IgD-negative memory B cell (primary cell): ENCODE measurements at regions not wholly inside any gene's neighbourhood (a gene's known extent, or its start where the extent isn't known, plus 50 kb on each side); places are given as distances from the start of the nearest gene placed in this dataset.

Experiments used
- H3K27ac Mint-ChIP-seq, 3 donors: one replicate each; pipeline ENCODE4 v1.8.0; 2020 to 2022; ENCODE audit warnings: mild to moderate bottlenecking in 3 of 3, mixed read lengths in 3 of 3, moderate library complexity in 1 of 3
- H3K27me3 Mint-ChIP-seq: one replicate; pipeline ENCODE4 v1.8.0; 2021; ENCODE audit warnings: mixed read lengths
- H3K36me3 Mint-ChIP-seq: one replicate; pipeline ENCODE4 v1.8.0; 2020; ENCODE audit warnings: mild to moderate bottlenecking, mixed read lengths
- H3K4me1 Mint-ChIP-seq, 3 donors: one replicate each; pipeline ENCODE4 v1.8.0; 2020 to 2022; ENCODE audit warnings: mixed read lengths in 3 of 3, mild to moderate bottlenecking in 1 of 3
- H3K4me3 Mint-ChIP-seq, 4 donors: one replicate each; pipeline ENCODE4 v1.8.0; 2020 to 2022; ENCODE audit warnings: mild to moderate bottlenecking in 4 of 4, mixed read lengths in 4 of 4, moderate library complexity in 3 of 4
- H3K9me3 Mint-ChIP-seq, 3 donors: one replicate each; pipeline ENCODE4 v1.8.0; 2020 to 2021; ENCODE audit warnings: mixed read lengths in 3 of 3, mild to moderate bottlenecking in 1 of 3

DNA sequence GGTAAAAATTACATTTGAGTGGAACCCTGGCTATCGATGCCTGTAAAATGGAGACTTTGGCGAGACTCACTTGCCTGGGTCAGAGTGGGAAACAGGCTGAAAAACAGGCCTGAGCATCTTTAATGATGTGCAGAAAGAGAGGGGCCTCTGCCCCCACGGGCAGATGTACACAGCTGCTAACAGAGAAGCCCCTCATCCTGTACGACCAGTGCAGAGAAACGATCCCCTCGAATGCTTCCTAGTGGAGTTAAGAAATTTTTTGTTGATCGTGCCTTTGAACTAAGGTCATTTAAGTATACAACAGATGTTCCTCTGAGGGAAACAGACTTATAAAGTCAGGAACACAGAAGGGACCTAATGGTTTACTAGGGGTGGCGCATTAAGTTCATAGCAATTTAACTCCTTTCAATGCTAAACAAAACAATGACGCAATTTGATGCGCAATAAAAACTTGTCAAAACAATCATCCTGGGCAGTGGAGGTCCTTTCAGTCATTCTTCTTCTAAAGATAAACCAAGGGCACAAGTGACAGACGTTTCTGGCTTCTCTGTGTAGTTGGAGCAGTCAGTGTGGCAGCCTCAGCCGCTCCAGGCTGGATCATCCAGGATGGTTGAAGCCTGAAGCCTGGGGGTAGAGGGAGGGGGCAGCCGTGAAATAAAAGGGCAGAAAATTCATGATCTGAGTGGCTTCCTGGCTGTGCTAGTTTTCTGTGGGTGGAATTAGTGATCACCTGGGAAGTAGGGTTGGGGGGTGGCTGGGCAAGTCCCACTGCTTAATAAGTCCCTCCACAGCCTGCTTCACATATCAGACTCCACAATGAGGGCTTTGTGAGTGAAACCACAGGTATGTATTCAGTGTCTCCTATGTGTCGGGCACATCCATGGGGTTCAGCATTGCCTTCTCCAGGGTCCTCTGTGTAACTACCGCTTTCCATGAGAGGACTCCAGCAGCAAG lies 50.8 kb upstream of the MRPS22 start:
- peaks cover 4% of the 10 kb centered on the region for H3K27me3 Mint-ChIP-seq
- H3K9me3 Mint-ChIP-seq = peaks cover 0 to 3% (median 0%) of the 10 kb centered on the region in 3 donors
- no peak overlapping the region for H3K27ac Mint-ChIP-seq
- H3K4me3 Mint-ChIP-seq = no peak overlapping the region
- no peaks in the 10 kb centered on the region for H3K36me3 Mint-ChIP-seq
- H3K4me1 Mint-ChIP-seq = no peaks in the 10 kb centered on the region

DNA sequence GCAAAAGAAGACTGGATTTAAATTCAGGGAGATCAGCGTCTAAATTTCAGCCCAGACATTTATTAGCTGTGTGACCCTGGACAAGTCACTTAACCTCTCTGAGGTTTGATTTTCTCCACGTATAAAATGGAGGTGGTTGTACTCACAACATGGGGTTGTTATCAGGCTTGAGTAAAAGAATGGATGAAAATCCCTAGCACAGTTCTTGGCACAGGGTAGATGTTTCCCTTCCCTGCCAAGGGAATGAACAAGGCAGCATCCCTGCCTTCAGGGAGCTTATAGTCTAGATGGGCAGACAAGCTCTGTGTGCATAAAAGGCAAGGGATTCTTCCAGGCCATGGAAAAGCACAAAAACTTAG lies 50.2 kb upstream of the MRPS22 start:
- Mint-ChIP-seq H3K27me3 (peaks cover 4% of the 10 kb centered on the region), H3K27ac (no peak overlapping the region), H3K9me3 (peaks cover 0 to 3% (median 0%) of the 10 kb centered on the region in 3 donors), H3K4me1 (no peaks in the 10 kb centered on the region), H3K4me3 (no peak overlapping the region), H3K36me3 (no peaks in the 10 kb centered on the region)
